Lower leg skin (tissue), 3 donors: ENCODE measurements at regions not wholly inside any gene's neighbourhood (a gene's known extent, or its start where the extent isn't known, plus 50 kb on each side); places are given as distances from the start of the nearest gene placed in this dataset.

Experiments used
- CTCF ChIP-seq, 3 donors: fragments of 450-650 bp; IDR thresholded peaks; one replicate each; pipeline ENCODE4 v1.5.1; 2016; ENCODE audit warnings: antibody characterized with exemption in 3 of 3, mild to moderate bottlenecking in 3 of 3, moderate library complexity in 2 of 3
- POLR2A ChIP-seq, 2 donors: fragments of 450-650 bp; IDR thresholded peaks; one replicate each; pipeline ENCODE4 v1.6.1; 2016 to 2017; ENCODE audit warnings: antibody characterized with exemption in 2 of 2, mild to moderate bottlenecking in 1 of 2, moderate library complexity in 1 of 2

GRCh38 chr2:175293195-175293594 is 111.7 kb upstream of the ATP5MC3 start:
- TF ChIP-seq CTCF (IDR thresholded peaks at IDR 0.05) (no peak), POLR2A (IDR thresholded peaks at IDR 0.05) (no peak)
